Neural cell (in vitro differentiated cells): ENCODE measurements at regions not wholly inside any gene's neighbourhood (a gene's known extent, or its start where the extent isn't known, plus 50 kb on each side); places are given as distances from the start of the nearest gene placed in this dataset.

Experiments
- EP300 ChIP-seq: fragments of 450-650 bp; conservative IDR thresholded peaks from 2 replicates; pipeline ENCODE4 v1.6.1; 2014; ENCODE audit warnings: antibody characterized with exemption, mild to moderate bottlenecking, moderate library complexity; ENCODE audit not compliant: poor library complexity, severe bottlenecking
- TF ChIP-seq, protein P1 (sequence below): fragments of 450-650 bp; IDR thresholded peaks from 2 replicates; pipeline ENCODE4 v1.5.1; 2014; ENCODE audit warnings: antibody characterized with exemption, mild to moderate bottlenecking, moderate library complexity; ENCODE audit not compliant: poor library complexity, severe bottlenecking

DNA sequence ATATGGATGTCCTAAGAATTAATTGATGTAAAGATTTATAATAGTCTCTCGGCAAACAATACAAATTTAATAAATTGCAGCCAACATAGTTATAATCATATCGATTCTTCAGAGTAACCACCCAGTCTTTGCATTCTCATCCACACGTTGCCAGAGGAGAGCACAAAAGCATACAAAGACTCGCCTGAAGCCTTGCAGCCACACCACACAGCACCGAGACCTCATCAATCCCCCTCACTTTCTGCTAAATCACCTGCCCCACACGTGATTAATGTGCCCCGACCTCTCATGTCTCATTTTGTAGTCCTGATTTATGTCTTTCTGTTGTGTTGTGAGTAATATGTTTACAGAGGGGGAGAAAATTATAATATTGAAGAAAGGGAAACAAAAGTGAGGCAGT is 510.4 kb downstream of the TRIML1 start:
- TF ChIP-seq EP300 = no peak
- TF ChIP-seq, protein P1, sequence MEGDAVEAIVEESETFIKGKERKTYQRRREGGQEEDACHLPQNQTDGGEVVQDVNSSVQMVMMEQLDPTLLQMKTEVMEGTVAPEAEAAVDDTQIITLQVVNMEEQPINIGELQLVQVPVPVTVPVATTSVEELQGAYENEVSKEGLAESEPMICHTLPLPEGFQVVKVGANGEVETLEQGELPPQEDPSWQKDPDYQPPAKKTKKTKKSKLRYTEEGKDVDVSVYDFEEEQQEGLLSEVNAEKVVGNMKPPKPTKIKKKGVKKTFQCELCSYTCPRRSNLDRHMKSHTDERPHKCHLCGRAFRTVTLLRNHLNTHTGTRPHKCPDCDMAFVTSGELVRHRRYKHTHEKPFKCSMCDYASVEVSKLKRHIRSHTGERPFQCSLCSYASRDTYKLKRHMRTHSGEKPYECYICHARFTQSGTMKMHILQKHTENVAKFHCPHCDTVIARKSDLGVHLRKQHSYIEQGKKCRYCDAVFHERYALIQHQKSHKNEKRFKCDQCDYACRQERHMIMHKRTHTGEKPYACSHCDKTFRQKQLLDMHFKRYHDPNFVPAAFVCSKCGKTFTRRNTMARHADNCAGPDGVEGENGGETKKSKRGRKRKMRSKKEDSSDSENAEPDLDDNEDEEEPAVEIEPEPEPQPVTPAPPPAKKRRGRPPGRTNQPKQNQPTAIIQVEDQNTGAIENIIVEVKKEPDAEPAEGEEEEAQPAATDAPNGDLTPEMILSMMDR = no peak
